Activated T-cell treated with anti-CD3 and anti-CD28 coated beads, Interleukin-2, amount 50 U/mL, for 24 hours (primary cell): ENCODE measurements at regions not wholly inside any gene's neighbourhood (a gene's known extent, or its start where the extent isn't known, plus 50 kb on each side); places are given as distances from the start of the nearest gene placed in this dataset.
"Not testable (repeated sequence)": the region's sequence is repeated elsewhere in the genome, so short reads cannot be mapped to it uniquely, and the experiment has no call there.

ENCODE experiments used
- DNase-seq: peaks from one replicate; pipeline ENCODE4 v3.0.0-alpha.2; 2020
- H3K27ac Mint-ChIP-seq: 2 replicates; pipeline ENCODE4 v1.8.0; 2020; ENCODE audit warnings: mild to moderate bottlenecking, mixed read lengths
- H3K27me3 Mint-ChIP-seq: 2 replicates; pipeline ENCODE4 v1.8.0; 2020; ENCODE audit warnings: mixed read lengths
- H3K36me3 Mint-ChIP-seq: 2 replicates; pipeline ENCODE4 v1.8.0; 2020; ENCODE audit warnings: low read depth, mixed read lengths
- H3K4me1 Mint-ChIP-seq: 2 replicates; pipeline ENCODE4 v1.8.0; 2020; ENCODE audit warnings: low read depth, mixed read lengths
- H3K4me3 Mint-ChIP-seq: 2 replicates; pipeline ENCODE4 v1.8.0; 2020; ENCODE audit warnings: mild to moderate bottlenecking, moderate library complexity, mixed read lengths
- H3K9me3 Mint-ChIP-seq: 2 replicates; pipeline ENCODE4 v1.8.0; 2020; ENCODE audit warnings: mixed read lengths

- peaks cover 15% of the 10 kb centered on the region for H3K9me3 Mint-ChIP-seq
- H3K4me1 Mint-ChIP-seq, result no peaks in the 10 kb centered on the region
- no peaks in the 10 kb centered on the region for H3K36me3 Mint-ChIP-seq
- H3K4me3 Mint-ChIP-seq, result no peak overlapping the region
- no peaks in the 10 kb centered on the region for H3K27me3 Mint-ChIP-seq
- DNase-seq, result no peak
- no peak overlapping the region for H3K27ac Mint-ChIP-seq
Observed at GRCh38 chr1:188169971-188170370, 1341.2 kb downstream of the PLA2G4A start.

- DNase-seq, result no peak
- Mint-ChIP-seq H3K36me3 (no peaks in the 10 kb centered on the region), H3K4me1 (no peaks in the 10 kb centered on the region), H3K4me3 (no peak overlapping the region), H3K9me3 (peaks cover 12% of the 10 kb centered on the region), H3K27me3 (no peaks in the 10 kb centered on the region), H3K27ac (no peak overlapping the region)
Observed at GRCh38 chr1:188170411-188170810, 1341.7 kb downstream of the PLA2G4A start.

DNA sequence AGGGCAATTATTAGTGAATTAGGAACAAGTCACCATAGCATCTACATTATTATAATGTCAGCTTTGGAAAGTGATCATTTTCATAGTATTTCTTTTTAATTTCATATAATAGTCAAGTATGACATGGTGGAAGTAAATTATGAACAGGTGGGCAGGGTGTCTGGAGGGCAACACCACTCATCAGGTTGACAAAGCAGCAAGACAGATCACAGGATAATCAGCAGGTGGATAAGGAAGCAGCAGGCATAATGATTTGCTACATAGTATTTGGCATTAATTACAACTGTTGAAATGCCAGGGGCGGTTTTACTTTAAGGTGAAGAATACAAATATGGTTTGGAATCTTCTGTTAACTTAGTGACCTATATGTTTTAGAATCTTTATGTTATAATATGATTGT, 1342.2 kb downstream of the PLA2G4A start:
- DNase-seq, result no peak
- Mint-ChIP-seq H3K27ac (no peak overlapping the region), H3K27me3 (no peaks in the 10 kb centered on the region), H3K4me3 (no peak overlapping the region), H3K4me1 (no peaks in the 10 kb centered on the region), H3K36me3 (no peaks in the 10 kb centered on the region), H3K9me3 (peaks cover 9% of the 10 kb centered on the region)

- H3K36me3 Mint-ChIP-seq, H3K4me3 Mint-ChIP-seq, H3K27ac Mint-ChIP-seq, DNase-seq, H3K27me3 Mint-ChIP-seq, H3K4me1 Mint-ChIP-seq: not testable (repeated sequence)
- peaks cover 24% of the 10 kb centered on the region for H3K9me3 Mint-ChIP-seq
Observed at GRCh38 chr1:188182063-188182462, 1353.3 kb downstream of the PLA2G4A start.

DNA sequence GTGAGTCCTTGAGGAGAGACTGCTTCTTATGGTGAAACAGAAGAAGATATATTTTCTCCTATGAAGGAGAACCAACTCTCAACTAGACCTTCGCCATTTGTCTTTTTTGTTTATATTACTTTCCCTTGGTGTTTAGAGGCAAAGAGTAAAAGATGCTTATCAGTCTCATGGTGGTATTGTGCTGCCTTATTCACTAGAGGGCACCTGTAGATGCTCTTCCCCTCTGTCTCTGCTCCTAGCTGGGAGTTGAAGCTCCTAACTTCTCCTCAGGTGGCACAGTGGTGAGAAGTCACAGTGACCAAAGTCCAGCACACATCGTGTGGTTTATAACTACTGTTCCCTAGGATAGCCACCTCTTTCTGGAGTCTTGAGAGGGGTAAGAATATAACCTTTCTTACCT, 1359.6 kb downstream of the PLA2G4A start:
- no peak for DNase-seq
- Mint-ChIP-seq H3K27me3 (no peaks in the 10 kb centered on the region), H3K36me3 (no peaks in the 10 kb centered on the region), H3K4me3 (no peak overlapping the region), H3K9me3 (peaks cover 9% of the 10 kb centered on the region), H3K27ac (no peak overlapping the region), H3K4me1 (no peaks in the 10 kb centered on the region)

DNA sequence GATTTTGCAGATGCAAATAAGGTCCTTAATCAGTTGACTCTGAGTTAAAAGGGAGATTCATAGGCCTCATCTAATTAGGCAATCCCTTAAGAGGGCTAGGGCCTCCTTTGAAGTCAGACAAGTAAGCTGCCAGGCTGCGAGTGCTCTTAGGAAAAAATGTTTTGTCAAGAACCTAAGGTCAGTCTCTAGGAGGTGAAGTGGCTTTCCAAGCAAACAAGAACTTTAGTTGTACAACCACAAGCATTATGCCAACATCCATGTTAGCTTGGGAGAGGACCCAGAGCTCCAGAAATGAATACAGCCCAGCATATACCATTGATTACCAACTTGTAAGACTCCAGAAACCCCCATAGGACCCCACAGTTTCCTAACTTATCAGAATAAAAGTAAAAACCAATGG, 1366.2 kb downstream of the PLA2G4A start:
- no peak overlapping the region for H3K4me3 Mint-ChIP-seq
- H3K27me3 Mint-ChIP-seq, result no peaks in the 10 kb centered on the region
- H3K36me3 Mint-ChIP-seq, result no peaks in the 10 kb centered on the region
- no peaks in the 10 kb centered on the region for H3K4me1 Mint-ChIP-seq
- peaks cover 6% of the 10 kb centered on the region for H3K9me3 Mint-ChIP-seq
- H3K27ac Mint-ChIP-seq, result no peak overlapping the region
- no peak for DNase-seq

DNA sequence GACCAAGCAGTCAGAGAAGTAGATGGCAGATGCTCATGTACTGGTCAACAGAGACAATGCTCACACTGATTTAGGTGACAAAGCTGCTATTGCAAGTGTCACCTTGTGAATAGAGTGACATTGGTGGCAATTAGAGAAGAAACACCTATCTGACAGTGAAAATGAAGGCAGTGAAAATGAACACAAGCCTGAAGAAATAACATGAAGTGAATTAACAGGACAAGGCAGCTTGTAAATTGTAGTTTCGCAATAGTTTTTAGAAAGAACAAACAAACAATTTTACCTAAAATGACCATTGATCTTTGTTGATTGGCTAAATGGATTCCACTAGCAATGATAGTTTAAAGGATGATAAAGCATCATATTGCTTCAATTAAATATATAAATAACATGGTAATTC, 1389.5 kb downstream of the PLA2G4A start:
- peaks cover 5% of the 10 kb centered on the region for H3K9me3 Mint-ChIP-seq
- H3K36me3 Mint-ChIP-seq, result no peaks in the 10 kb centered on the region
- no peak overlapping the region for H3K27ac Mint-ChIP-seq

DNA sequence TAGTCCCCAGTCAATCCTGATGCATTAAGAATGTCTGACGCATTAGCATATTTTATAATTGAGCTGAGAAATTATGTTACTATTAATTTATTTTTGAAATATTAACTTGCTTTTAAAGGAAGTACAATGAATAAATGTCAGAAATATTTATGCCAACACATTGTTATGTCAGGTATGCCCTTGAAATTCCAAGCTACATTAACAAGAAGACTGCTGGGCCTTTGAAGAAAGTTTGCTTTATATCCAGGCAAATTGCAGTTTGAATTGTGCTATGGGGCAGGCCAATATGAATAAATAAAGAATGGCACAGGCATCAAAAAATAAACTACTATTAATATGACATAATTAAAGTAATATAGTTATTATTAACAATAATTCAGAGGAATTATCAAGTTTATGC, 1391.3 kb downstream of the PLA2G4A start:
- H3K9me3 Mint-ChIP-seq, result peaks cover 9% of the 10 kb centered on the region
- no peaks in the 10 kb centered on the region for H3K27me3 Mint-ChIP-seq
- no peaks in the 10 kb centered on the region for H3K36me3 Mint-ChIP-seq
- no peak overlapping the region for H3K4me3 Mint-ChIP-seq
- H3K4me1 Mint-ChIP-seq, result no peaks in the 10 kb centered on the region
- H3K27ac Mint-ChIP-seq, result no peak overlapping the region
- DNase-seq, result no peak

More for the DNA sequence above, 1389.5 kb downstream of the PLA2G4A start:
- Mint-ChIP-seq H3K4me1 (no peaks in the 10 kb centered on the region), H3K4me3 (no peak overlapping the region), H3K27me3 (no peaks in the 10 kb centered on the region)
- no peak for DNase-seq

- no peak overlapping the region for H3K4me3 Mint-ChIP-seq
- H3K9me3 Mint-ChIP-seq, result peaks cover 24% of the 10 kb centered on the region
- H3K36me3 Mint-ChIP-seq, result no peaks in the 10 kb centered on the region
- no peak overlapping the region for H3K27ac Mint-ChIP-seq
- no peak for DNase-seq
- no peaks in the 10 kb centered on the region for H3K27me3 Mint-ChIP-seq
- no peaks in the 10 kb centered on the region for H3K4me1 Mint-ChIP-seq
Observed at GRCh38 chr1:188224263-188224662, 1395.5 kb downstream of the PLA2G4A start.

DNA sequence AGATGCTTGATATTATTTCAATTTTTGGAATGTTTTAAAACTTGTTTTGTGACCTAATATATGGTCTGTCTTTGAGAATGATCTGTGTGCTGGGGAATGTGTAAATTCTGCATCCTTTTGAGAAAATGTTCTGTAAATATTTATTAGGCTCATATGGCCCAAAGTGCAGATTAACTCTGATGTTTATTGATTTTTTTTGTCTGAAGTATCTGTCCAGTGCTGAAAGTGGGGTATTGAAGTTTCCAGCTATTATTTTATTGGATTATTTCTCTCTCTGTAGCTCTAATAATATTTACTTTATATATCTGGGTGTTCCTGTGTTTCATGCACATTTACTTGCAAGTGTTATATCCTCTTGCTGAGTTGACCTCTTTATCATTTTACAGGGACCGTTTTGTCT, 1397.2 kb downstream of the PLA2G4A start:
- Mint-ChIP-seq H3K4me1 (no peaks in the 10 kb centered on the region), H3K4me3 (no peak overlapping the region), H3K36me3 (no peaks in the 10 kb centered on the region), H3K27ac (no peak overlapping the region), H3K27me3 (no peaks in the 10 kb centered on the region), H3K9me3 (peaks cover 24% of the 10 kb centered on the region)
- DNase-seq, result no peak

- Mint-ChIP-seq H3K9me3 (peaks cover 24% of the 10 kb centered on the region), H3K27ac (no peak overlapping the region), H3K27me3 (no peaks in the 10 kb centered on the region), H3K4me3 (no peak overlapping the region), H3K4me1 (no peaks in the 10 kb centered on the region), H3K36me3 (no peaks in the 10 kb centered on the region)
- DNase-seq, result no peak
Observed at GRCh38 chr1:188228623-188229022, 1399.9 kb downstream of the PLA2G4A start.

DNA sequence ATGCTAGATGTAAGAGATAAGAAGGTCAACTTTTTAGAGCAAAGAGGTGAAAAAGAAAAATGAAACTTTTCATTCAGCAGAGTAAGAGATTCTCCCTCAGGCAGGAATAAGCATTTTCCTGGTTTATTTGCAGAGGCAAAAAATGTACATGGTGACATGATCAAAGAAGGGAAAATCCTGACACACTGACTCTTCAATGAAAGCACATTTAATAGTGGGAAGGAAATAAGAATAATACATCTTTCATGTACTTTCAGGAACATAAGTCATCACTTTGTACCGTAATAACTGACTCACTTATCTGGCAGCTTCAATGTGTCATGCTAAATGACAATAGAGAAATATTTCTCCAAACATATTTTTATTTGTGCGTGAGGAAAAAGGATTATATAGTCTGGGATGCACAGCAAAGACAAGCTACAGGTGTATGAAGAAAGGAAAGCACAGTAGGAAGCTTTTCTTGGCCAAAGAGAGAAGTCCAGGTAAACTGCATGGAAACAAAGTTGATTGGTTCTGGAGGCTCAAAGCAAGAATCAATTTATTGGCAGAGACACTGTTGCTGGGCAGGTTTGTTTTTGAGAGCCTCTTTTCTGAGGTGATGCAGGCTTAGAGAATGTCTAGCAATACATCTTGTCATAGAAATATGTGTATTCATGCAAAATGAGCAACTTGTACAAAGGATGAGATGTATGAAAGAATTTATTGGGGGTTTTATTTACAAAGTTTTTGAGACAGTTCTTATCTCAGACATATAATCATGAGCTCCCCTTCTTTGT, 1409.0 kb downstream of the PLA2G4A start:
- Mint-ChIP-seq H3K4me3 (no peak overlapping the region), H3K4me1 (no peaks in the 10 kb centered on the region), H3K36me3 (no peaks in the 10 kb centered on the region), H3K9me3 (peaks cover 3% of the 10 kb centered on the region), H3K27me3 (no peaks in the 10 kb centered on the region), H3K27ac (no peak overlapping the region)
- no peak for DNase-seq

- DNase-seq, result no peak
- Mint-ChIP-seq H3K27ac (no peak overlapping the region), H3K9me3 (no peaks in the 10 kb centered on the region), H3K4me3 (no peak overlapping the region), H3K27me3 (no peaks in the 10 kb centered on the region), H3K4me1 (no peaks in the 10 kb centered on the region), H3K36me3 (no peaks in the 10 kb centered on the region)
Observed at GRCh38 chr1:188240772-188241406, 1412.1 kb downstream of the PLA2G4A start.

DNA sequence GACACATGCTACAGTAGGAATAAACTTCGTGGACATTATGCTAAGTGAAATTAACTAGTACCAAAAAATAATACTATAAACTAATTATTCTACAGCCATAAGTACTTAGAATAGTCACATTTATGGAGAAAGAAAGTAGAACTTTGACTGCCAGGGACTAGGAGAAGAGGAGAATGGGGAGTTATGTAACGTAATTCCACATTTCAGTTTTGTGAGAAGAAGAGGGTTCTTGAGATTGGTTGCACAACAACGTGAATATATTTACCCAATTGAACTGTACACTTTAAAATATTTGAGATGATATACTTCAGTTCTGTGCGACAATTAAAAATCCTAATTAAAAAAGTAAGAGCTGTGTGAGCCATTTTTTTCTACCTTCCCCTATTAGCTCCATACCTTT, 1412.9 kb downstream of the PLA2G4A start:
- Mint-ChIP-seq H3K4me1 (no peaks in the 10 kb centered on the region), H3K27me3 (no peaks in the 10 kb centered on the region), H3K36me3 (no peaks in the 10 kb centered on the region), H3K4me3 (no peak overlapping the region), H3K9me3 (no peaks in the 10 kb centered on the region), H3K27ac (no peak overlapping the region)
- no peak for DNase-seq

- Mint-ChIP-seq H3K4me3 (no peak overlapping the region), H3K36me3 (no peaks in the 10 kb centered on the region), H3K9me3 (no peaks in the 10 kb centered on the region), H3K27ac (no peak overlapping the region), H3K27me3 (no peaks in the 10 kb centered on the region), H3K4me1 (no peaks in the 10 kb centered on the region)
- DNase-seq, result no peak
Observed at GRCh38 chr1:188243456-188243855, 1414.7 kb downstream of the PLA2G4A start.
